Activated CD4-positive, alpha-beta T cell treated with anti-CD3 and anti-CD28 coated beads, Interleukin-2, amount 50 U/mL, for 16 hours (primary cell): ENCODE measurements at regions not wholly inside any gene's neighbourhood (a gene's known extent, or its start where the extent isn't known, plus 50 kb on each side); places are given as distances from the start of the nearest gene placed in this dataset.
"Not testable (repeated sequence)": the region's sequence is repeated elsewhere in the genome, so short reads cannot be mapped to it uniquely, and the experiment has no call there.

Experiments
- DNase-seq: peaks from one replicate; pipeline ENCODE4 v3.0.0-alpha.2; 2020

DNA sequence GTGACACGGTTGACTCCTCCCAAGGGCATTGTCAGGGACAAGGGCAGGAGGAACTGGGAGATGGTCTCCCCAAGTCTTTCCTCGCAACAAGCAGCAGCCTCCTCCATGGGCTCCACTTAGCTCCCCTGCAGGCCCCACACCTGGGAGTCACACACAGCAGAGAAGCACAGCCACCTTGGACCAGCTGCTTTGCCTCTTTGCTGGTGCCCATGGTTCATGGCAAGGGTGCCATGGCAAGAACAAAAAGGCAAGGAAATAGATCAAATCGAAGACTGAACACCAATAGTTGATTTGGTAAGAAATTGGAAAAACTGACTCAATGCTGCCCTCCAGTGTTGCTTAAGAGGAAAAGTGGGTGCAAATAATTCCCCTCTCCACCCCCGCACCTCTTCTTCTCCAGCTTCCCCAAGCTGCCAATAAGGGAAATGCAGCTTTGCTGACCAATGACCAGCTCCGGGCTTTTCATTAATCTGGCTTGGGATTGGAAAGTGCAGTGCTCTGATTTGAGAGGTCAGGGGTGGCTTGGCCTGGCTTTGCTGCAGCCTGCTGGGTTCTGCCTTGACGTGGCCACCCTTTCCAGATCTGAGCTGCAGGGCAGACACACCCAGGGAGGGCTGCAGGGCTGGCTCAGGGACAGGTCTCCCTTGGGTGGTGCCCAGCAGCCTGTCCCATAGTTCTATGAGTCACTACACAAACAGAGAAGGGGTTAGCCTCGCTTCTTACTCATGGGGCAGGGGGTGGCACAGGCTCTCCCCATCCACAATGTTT lies 162.0 kb downstream of the KLF13 start:
- DNase-seq = peak; percentile 68

DNA sequence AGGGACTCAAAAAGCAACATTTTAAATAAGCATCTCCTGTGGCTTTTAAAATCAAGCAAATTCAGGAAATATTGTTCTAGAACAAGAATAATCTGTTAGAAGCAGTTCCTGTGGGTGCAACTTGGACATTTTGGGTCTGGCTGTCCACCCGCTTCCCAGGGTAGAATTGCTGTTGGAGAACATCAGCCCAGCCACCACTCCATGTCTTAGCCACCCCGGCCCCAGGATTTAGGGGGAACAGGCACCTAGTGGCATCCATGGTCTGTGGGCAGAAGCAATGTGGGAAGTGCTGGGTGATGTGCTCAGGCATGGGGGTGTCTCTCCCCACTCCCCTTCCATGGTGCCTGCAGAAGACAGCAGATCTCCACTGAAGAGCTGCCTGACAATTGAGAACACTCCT lies 162.6 kb downstream of the KLF13 start:
- no peak for DNase-seq

DNA sequence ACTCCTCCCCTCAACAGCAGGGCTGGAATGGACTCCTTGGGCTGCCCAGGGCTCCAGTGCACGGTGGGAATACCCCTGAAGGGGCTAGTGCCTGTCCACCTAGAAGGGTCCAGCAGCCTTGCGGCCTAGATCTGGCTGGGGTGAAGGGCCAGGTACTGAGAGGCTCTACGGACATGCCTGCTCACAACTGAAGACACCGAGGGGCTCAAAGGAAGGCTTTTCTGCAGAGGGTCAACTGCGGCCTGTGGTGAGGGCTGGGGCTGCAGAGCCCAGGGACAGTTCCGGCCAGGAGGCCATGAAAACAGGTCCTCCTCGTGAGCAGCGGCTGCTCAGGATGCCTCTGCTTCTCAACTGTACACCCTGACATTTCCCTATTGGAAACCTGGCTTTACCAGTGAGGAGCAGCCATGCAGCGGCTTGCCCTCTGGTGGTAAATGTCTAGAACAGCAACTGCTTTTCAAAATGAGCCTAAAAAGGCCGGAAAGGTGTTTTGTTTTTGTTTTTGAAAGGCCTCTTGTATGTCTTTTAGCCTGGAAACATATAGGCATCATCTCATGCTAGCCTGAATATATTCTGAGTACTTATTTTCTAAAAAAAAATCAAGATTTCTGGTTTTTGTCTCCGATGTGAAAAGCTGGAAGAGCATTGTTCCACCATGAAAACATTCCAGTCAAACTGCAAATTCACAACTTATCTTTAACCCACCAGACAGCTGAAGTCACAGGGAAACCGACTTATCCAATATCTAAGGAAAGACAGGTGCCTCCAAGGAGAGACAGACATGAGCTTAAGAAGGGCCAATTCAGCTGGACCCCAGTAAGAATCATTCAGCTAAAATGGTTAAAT lies 163.4 kb downstream of the KLF13 start:
- peak; percentile 57 for DNase-seq

DNA sequence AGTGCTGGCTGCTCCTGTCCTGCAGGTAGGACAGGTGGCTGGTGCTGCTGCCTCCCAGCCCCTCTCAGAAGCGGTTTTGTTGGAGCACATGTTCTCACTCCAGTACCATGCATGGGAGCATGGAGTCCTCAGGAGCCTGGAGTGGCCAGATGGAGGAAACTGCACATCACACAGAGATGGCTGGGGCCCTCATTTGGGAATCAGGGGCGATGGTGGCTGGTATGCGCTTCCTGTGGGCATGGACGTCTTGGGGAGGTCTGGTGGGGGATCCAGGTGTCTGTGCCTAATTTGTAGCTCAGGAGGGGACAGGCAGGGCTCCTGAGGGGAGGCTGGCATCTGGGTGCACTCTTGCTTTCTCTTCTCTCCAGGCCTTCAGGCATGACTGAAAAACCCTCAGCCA lies 168.2 kb downstream of the KLF13 start:
- DNase-seq = no peak

DNA sequence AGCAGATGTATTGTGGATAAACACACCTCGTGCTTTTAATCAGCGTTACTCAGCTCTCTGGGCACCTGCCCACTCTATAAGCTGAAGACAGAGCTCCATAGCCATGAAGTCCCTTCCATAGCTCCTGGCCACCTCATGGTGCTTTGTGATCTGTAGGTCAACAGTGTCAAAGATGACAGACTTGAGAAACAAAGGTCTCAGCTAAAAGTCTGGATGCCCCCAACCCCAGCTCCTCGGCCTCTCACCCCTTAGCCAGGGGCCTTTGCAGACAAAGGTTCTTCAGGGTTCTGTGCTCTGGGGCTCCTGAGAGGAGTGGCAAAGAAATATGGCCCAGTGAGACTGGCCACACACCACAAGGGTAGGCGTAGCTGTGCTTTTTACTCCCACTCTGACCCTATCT lies 168.6 kb downstream of the KLF13 start:
- DNase-seq = no peak

DNA sequence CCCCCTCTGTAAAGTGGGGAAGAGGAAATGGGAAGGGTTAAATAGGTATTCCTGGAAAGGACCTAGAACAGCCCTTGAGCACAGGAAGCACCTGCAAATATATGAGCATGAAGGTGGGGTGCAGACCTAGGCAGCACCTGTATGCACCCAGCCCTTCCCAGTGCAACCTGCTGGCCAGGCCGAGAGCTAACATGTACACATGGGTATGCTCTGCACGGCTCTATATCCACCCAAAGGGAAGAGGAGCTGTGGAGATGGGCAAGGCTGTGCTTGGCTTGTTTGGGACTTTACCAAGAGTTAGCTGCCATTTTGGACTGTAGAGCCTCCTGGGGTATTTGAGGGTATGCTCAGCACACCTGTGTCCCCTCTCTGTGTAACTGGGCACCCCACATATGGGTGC lies 171.2 kb downstream of the KLF13 start:
- no peak for DNase-seq

DNA sequence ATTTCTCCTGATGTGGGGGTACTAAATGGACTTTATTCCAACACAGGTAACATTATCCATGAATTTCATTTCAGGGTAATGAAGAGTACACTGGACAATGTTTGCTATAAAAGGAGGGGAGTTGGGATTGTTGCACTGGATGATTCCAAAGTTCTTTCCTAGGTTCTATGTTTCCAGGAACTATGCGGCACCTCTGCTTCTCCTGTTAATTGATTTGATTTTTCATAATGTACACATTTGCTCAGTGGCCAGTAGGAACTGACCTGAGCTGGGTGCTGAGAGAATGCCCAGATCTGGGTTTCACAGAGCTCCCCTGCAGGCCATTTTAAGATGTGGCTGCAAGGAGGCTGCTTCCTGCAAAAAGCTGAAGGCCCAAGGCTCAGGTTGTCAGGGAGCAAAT lies 171.7 kb downstream of the KLF13 start:
- no peak for DNase-seq

DNA sequence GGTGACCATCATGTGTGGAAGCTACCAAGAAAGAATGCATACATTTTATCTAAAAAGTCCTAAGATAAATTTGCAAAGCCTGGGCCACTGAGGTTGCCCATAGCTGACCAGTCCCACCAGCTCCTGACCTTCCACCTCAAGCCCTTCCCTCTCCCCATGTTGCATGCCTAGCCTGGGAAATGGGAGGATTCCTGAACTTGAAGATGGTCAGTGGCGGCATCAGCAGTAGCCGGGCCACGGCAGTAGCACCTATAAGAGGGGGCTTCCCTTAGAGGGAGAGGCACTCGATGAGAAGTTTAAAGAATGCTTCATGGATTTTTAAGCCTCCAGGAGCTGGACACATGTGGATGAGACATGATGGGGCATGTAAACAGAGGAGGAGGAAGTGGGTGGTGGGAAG lies 172.1 kb downstream of the KLF13 start:
- DNase-seq = no peak

DNA sequence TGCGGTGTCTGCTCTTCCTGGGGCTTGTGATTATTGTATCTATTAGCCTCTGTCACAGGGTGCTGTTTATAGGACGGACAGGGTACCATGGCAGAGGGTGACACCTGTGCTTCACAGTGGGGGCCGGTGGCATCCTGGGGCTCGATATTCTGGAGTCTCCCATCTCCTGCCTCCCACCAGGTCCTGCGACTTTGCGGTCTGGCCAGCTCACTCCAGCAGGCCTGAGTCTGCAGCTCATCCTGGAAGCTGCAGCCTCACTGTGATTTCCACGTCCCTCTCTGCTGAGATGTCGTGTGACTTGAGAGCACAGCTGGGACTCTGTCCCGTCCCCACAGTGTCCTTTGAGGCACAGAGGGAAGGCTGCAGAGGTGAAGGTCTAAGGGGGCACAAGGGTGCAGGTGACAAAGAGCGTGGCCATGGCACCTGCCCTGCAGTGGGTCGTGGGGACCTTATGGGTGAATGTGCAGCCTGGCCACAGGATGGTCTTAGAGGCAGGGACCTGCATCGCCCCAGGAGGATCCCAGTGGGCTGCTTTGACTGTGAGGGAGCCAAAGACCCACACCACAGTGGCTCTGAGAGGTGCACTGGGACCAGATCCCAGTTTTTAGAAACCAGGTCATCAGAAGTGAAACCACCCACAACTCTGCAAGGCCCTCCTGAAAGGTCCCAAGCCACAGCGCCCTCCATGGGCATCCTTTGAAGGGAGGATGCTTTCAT lies 172.8 kb downstream of the KLF13 start:
- no peak for DNase-seq

DNA sequence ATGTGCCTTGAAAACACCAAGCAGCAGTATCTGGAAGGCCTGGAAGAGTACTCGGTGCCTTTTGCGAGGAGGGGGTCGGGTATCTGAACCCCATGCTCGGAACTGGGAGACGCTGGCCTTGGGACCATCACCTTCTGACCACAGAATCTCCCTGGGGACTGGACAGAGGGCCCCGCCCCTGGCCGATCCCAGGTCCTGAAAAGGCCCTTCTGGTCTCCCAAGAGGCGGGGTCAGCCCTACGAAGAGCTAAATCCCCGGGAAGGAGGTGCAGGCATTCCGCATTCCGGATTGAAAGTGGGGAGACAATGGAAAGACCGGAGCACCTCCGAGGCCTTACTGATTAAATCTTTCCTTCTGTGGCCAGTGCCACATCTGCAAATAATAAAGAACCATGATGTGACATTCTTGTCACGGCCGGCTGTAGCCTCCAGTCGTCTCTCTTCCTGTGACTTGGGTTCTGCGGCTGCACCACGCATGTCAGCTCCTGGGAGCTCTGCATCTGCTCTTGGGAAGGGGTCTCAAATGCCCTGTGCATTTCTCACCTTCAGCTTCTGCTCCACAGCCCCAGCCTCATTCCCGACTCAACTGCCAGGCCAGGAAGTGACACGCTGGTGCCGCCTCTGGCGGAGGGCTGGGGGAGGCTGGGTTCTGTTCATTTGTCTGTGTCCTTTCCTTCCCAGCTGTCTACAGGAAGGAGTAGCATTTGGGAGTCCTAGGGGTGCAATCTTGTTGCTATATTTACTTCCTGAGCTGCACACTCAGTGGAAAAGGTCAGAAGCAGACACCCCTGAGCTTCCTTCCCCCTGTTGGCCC lies 173.5 kb downstream of the KLF13 start:
- DNase-seq = no peak

DNA sequence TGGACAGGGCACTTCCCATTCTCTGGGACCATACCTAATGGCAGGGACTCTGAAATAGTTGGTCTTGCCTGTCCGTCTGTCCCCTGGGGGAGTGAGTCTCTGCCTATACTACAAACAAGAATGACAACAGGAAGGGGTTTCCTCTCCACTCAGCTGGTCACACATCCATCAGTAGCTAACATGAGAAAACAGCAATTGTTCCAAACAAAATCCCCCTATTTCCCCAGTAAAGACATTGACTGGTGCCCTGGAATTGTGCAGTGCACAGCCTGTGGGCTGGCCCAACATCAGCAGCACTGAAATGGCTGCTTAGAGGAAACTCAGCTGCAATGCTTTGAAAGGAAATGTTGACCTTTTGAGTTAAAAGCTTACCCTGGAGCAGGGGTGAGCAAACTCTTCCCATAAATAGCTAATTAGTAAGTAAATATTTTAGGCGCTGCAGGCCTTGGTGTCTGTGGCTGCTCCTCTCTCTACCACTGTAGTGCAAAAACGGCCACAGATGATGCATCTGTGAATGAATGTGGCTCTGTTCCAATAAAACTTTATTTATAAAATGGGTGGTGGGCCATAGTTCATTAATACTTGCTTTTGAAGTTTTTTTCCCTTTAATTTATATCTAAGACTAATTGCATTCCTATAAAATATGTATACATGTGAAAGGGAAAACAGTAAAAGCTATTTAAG lies 174.3 kb downstream of the KLF13 start:
- no peak for DNase-seq

DNA sequence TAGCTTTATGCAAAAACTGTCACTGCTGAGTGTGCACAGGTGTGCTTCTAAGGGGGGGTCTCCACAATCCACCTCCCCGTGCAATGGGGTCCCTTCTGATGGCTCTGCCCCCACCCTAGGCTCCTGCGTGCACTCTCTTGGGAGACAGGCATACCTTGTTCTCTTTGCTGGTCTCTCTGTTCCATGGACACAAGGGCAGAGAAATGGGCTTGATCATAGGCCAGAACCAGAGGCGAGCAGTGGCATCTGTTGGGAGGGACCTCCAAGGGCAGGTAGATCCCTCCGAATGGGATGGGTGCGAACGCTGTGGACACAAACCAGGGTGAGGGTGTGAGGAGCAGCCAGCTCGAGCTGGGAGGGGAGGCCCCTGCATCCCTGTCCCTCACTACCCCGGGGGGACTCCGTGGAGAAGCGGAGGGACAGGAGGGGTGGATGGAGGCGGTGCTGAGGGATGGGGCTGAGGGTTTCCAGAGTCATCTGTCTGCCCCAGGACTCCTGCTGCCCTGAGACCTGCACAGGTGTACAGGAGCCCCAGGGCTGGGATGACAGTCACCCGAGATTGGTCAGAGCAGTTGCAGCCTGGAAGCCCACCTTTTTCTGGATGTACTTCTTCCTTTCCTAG lies 175.0 kb downstream of the KLF13 start:
- DNase-seq = no peak

DNA sequence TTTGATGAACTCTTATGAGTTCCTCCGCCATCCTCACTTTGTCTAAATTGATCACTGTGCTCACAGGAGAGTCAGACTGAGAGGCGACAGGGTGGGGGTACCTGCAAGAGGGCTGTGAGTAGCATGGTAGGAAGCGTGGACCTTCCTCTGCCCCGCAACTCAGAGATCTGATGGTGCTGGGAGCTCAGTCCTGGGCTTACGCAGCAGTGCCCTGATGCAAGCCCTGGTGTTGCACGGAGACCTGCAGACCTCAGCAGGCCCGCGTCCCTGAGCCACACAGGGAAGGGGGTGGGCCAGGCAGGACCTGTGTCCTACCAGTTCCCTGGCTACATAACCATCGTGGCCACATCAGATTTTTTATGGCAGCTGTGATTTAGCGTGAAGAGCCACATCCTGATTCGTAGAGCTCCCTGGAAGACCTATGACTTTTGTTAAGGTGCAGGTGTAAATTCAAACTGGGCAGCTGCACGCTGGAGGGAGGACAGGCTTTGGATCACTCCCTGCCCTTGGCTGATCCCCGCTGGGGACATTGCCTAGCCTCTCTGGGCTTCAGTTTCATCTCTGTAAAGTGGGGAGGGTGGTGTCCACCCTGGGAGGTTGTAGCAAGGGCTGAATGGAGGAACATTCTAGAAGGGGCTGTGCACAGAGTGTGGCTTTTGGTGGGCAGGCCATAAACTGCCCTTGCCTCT lies 176.1 kb downstream of the KLF13 start:
- DNase-seq = no peak

DNA sequence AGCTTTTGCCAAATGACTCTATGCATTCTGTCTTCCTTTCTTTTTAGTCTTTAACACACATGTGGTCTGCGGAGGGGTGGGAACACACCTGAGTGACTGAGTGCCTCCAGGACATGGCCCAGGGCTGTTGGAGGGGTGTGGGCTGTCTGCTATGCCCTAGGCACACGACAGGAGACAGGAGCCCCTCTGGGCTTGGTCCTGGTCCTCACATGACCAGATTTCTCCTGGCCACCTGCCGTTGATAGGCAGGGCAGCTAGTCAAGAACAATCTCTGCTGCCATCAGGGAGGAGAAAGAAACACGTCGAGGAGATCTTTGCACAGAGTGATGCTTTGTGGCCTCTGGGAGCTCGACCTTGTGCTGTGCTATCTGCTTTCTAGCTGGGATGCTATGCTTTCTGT lies 176.6 kb downstream of the KLF13 start:
- DNase-seq = no peak

DNA sequence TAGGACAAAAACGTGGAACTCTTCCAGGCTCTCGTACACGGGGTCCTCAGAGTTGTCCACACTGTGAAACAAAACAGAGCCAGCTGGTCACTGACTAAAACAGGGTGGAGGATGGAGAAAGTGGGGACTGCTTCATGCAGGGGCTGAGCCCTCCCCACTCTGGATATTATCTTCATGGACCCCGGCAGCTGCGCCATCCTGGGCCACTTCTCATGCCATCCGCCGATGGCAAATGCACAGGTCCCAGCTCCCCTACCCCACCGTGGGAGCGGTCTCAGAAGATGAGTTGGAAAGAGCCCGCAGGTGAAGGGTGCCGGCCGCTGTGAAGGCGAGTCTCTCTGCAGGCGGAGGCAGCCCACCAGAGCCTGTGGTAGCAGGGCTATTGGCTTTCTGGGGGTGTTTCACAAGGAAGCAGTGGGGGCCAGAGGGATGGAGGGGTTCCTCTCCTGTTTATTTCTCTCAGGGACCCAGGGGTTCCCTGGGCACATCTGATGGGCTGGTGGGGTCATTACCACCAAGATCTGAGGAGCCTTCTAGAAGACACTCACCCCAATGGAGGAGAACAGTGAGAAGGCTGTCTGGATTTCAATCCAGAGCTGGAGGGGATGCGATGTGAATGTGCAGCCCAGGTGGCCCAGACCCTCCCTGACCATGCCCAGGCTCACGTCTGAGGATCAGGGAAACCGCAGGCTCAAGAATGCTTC lies 177.3 kb downstream of the KLF13 start:
- DNase-seq = no peak

DNA sequence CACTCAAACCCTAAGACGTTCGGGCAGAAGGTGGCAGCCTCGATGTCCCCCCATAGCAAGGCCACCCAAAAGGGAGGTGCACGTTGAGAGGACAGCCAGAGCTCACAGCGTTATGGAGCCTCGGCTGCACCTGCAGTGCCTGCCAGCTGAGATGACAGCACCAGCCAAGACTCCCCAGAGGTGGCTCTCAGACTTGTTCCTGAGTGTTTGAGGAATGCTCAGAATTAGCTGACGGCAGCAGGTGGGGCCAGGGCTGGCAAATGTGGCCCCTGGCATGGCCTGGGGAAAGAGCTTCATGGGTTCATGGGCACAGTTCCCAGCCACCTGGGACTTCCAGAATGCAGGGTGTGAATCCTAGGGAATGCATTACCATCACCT lies 177.8 kb downstream of the KLF13 start:
- DNase-seq = no peak

DNA sequence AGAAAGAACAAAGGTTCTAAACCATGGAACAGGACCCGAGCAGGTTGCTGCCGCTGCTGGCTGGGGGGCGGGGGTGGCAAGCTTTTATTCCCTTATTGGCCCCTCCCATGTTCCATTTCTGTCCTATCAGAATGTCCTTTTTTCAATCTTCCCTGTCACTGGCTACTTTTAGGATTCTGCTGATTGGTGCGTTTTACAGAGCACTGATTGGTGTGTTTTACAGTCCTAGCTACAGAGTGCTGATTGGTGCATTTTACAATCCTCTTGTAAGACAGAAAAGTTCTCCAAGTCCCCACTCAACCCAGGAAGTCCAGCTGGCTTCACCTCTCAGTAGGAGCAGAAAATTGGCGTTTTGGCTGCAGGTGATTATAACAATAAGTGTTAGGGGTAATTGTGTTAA lies 180.9 kb downstream of the KLF13 start:
- DNase-seq = not testable (repeated sequence)

DNA sequence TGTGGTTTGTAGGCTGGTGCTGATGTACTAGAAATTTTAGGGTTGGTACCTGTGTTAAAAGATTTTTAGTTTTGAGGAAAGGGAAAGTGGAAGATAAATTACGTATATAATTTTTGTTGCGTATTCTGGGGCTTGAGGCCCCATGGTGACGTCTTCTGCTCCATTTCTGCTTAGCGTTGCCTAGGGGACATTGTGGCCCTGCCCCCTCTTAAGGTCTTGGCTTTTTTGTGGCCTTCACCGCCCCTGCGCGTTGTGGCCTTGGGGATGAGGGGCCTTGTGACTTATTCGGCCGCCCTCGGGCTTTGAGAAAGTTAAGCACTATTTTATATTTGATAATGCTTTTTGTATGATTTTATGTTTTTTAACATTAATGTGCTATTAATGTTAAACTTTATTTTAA lies 182.0 kb downstream of the KLF13 start:
- DNase-seq = no peak

DNA sequence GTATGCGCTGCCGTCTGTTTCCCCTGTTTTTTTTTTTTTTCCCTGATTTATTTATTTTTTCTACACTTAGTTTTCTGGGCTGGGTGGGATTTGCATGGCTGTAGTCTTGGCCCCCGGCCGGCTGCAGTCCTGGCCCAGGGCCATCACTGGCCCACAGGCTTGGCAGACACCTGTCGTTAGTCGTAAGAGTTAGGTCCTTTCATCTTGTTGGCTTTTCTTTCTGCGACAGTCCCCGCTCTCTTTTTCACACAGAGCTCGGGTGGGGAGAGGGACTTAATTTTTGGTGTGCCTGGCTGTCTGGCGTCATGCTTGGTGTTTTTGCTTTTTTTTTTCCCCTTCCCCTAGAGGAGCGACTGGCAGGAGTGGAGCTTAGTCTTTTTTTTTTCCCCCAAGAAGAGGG lies 183.4 kb downstream of the KLF13 start:
- no peak for DNase-seq

DNA sequence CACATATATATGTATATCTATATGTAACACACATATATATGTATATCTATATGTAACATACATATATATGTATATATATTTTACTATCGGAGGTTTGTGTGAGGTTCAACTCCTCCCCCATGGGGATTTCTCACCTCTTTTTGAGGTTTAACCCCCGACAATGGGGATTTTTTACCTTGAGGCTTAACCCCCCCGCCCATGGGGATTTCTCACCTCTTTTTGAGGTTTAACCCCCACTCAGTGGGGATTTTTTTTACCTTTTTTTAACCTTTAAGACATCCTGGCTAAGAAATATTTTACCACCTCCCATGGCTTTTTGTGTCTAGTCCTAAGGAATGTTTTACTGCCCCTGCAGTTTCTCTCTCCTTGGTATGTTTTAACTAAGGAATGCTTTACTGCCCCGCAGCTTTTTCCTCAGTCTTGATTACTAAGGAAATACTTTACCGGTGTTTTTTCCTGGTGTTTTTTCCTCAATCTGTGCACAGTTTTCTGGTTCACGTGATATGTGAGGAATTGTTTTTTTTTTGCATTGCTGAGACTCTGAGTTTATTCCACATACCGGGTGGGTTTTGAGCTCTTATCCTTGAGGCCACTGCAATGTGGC lies 185.2 kb downstream of the KLF13 start:
- peak; percentile 46 for DNase-seq
